Endothelial cell (in vitro differentiated cells): ENCODE measurements at regions not wholly inside any gene's neighbourhood (a gene's known extent, or its start where the extent isn't known, plus 50 kb on each side); places are given as distances from the start of the nearest gene placed in this dataset.

Experiments
- DNase-seq: peaks from one replicate; pipeline ENCODE4 v3.0.0; 2021; ENCODE audit warnings: low spot score
- H3K27ac Mint-ChIP-seq: one replicate; pipeline ENCODE4 v1.8.0; 2021; ENCODE audit warnings: mixed read lengths, inconsistent platforms; ENCODE audit not compliant: unreplicated experiment
- H3K27me3 Mint-ChIP-seq: one replicate; pipeline ENCODE4 v1.8.0; 2021; ENCODE audit warnings: mild to moderate bottlenecking, moderate library complexity, mixed read lengths, inconsistent platforms; ENCODE audit not compliant: unreplicated experiment
- H3K36me3 Mint-ChIP-seq: one replicate; pipeline ENCODE4 v1.8.0; 2021; ENCODE audit warnings: mild to moderate bottlenecking, low read depth, mixed read lengths, inconsistent platforms; ENCODE audit not compliant: unreplicated experiment
- H3K4me1 Mint-ChIP-seq: one replicate; pipeline ENCODE4 v1.8.0; 2021; ENCODE audit warnings: mild to moderate bottlenecking, mixed read lengths, inconsistent platforms; ENCODE audit not compliant: unreplicated experiment
- H3K4me3 Mint-ChIP-seq: one replicate; pipeline ENCODE4 v1.8.0; 2021; ENCODE audit warnings: mild to moderate bottlenecking, mixed read lengths, inconsistent platforms; ENCODE audit not compliant: unreplicated experiment
- H3K9me3 Mint-ChIP-seq: one replicate; pipeline ENCODE4 v1.8.0; 2021; ENCODE audit warnings: mixed read lengths, inconsistent platforms; ENCODE audit not compliant: unreplicated experiment
- CTCF ChIP-seq: fragments of 200-600 bp; sonication (generic); IDR thresholded peaks from one replicate; pipeline ENCODE4 v1.5.0; 2021; ENCODE audit warnings: antibody characterized with exemption; ENCODE audit not compliant: unreplicated experiment

- Mint-ChIP-seq H3K36me3 (no peaks in the 10 kb centered on the region), H3K27ac (no peak overlapping the region), H3K27me3 (peaks cover 2% of the 10 kb centered on the region), H3K4me3 (no peak overlapping the region), H3K4me1 (no peaks in the 10 kb centered on the region), H3K9me3 (no peaks in the 10 kb centered on the region)
- no peak for DNase-seq
- TF ChIP-seq CTCF, result no peak
Observed at GRCh38 chr2:147614471-147614870, 230.4 kb upstream of the ACVR2A start.

DNA sequence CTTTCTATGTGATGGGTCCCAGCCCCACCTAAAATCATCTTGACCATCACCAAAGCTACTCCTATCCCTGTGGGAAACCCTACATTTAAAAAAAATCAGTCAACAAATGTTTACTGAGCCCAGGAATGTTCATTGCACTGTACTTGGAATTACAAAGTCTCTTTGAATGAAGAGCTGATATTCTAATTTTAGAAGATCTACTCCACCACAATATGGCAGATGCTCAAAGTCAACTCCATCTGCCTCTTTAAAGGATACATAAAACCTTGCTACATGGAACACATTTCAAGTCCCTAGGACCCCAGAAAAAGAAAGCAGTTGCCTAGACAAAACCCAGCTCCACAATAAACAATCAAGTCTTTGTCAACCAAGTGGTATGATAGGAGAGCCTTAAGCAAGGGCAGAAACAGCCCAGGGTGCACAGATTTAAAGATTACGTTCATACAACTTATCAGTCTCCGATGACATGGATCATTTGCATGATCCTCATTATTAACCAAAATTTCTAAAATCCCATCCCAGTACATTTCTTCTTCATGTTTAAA lies 234.3 kb upstream of the ACVR2A start:
- no peaks in the 10 kb centered on the region for H3K9me3 Mint-ChIP-seq
- H3K27ac Mint-ChIP-seq, result no peak overlapping the region
- H3K36me3 Mint-ChIP-seq, result no peaks in the 10 kb centered on the region
- H3K27me3 Mint-ChIP-seq, result peaks cover 2% of the 10 kb centered on the region
- no peak overlapping the region for H3K4me3 Mint-ChIP-seq
- no peak for DNase-seq
- no peak for TF ChIP-seq CTCF
- H3K4me1 Mint-ChIP-seq, result peaks cover 4% of the 10 kb centered on the region

- DNase-seq, result no peak
- no peak overlapping the region for H3K27ac Mint-ChIP-seq
- no peak overlapping the region for H3K4me3 Mint-ChIP-seq
Observed at GRCh38 chr2:147609301-147609700, 235.5 kb upstream of the ACVR2A start.

GRCh38 chr2:147607379-147607778 lies 237.4 kb upstream of the ACVR2A start:
- Mint-ChIP-seq H3K4me3 (no peak overlapping the region), H3K4me1 (peaks cover 4% of the 10 kb centered on the region), H3K27ac (no peak overlapping the region), H3K36me3 (no peaks in the 10 kb centered on the region), H3K27me3 (no peaks in the 10 kb centered on the region), H3K9me3 (no peaks in the 10 kb centered on the region)
- DNase-seq, result no peak
- TF ChIP-seq CTCF, result no peak

More at GRCh38 chr2:147609301-147609700, 235.5 kb upstream of the ACVR2A start:
- TF ChIP-seq CTCF, result no peak
- Mint-ChIP-seq H3K27me3 (peaks cover 2% of the 10 kb centered on the region), H3K36me3 (no peaks in the 10 kb centered on the region), H3K9me3 (no peaks in the 10 kb centered on the region), H3K4me1 (peaks cover 4% of the 10 kb centered on the region)

GRCh38 chr2:147603876-147604275 lies 241.0 kb upstream of the ACVR2A start:
- Mint-ChIP-seq H3K9me3 (no peaks in the 10 kb centered on the region), H3K4me1 (peaks cover 3% of the 10 kb centered on the region), H3K27ac (no peak overlapping the region), H3K27me3 (no peaks in the 10 kb centered on the region), H3K4me3 (no peak overlapping the region), H3K36me3 (no peaks in the 10 kb centered on the region)
- TF ChIP-seq CTCF, result no peak
- DNase-seq, result no peak
